ENCODE measurements at regions not wholly inside any gene's neighbourhood (a gene's known extent, or its start where the extent isn't known, plus 50 kb on each side); places are given as distances from the start of the nearest gene placed in this dataset.

DNA sequence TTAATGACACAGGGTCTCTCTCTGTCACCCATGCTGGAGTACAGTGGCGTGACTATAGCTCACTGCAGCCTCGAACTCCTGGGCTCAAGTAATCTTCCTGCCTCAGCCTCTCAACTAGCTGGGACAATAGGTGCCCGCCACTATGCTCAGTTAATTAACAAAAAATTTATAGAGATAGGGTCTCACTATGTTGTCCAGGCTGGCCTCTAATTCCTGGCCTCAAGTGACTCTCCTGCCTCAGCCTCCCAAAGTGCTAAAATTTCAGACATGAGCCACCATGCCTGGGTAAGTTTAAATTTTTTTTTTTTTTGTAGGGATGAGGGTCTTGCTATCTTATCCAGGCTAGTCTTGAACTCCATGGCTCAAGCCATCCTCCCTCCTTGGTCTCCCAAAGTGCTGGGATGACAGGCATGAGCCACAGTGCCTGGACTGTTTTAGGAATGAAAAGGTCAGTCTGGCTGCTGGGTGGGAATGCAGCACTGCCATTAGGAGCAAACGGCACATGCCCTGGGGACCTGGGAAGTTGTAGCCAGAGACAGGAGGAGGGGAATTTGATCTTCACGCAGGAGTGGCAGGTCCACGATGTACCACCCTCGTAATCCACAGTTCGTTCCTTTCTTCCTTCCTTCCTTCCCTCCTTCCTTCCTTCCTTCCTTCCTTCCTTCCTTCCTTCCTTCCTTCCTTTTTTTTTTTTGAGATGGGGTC lies 106.7 kb downstream of the HAPSTR1 start:
- intact Hi-C loops (cut with micrococcal nuclease; ENCODE audit: unreplicated experiment), result no loop called here
- Mint-ChIP-seq H3K36me3 (ENCODE audit: insufficient read depth, unreplicated experiment) (no peaks in the 10 kb centered on the region), H3K4me3 (ENCODE audit: low read depth, unreplicated experiment) (no peak overlapping the region), H3K9me3 (ENCODE audit: low read depth, unreplicated experiment) (peaks cover 2% of the 10 kb centered on the region), H3K27ac (ENCODE audit: unreplicated experiment) (no peak overlapping the region), H3K4me1 (ENCODE audit: low read depth, unreplicated experiment) (peaks cover 5% of the 10 kb centered on the region), H3K27me3 (ENCODE audit: unreplicated experiment) (peaks cover 48% of the 10 kb centered on the region)
- CTCF ChIA-PET, result interaction anchor here (0.7 kb wide), 2 partner anchors 329 to 454 kb away, joined by 3 read pairs; no protein-coding TSS in a partner anchor
- DNase-seq, result no peak
- no TSS peak for BruUV-seq (replicated peaks)
- TF ChIP-seq, protein P1, sequence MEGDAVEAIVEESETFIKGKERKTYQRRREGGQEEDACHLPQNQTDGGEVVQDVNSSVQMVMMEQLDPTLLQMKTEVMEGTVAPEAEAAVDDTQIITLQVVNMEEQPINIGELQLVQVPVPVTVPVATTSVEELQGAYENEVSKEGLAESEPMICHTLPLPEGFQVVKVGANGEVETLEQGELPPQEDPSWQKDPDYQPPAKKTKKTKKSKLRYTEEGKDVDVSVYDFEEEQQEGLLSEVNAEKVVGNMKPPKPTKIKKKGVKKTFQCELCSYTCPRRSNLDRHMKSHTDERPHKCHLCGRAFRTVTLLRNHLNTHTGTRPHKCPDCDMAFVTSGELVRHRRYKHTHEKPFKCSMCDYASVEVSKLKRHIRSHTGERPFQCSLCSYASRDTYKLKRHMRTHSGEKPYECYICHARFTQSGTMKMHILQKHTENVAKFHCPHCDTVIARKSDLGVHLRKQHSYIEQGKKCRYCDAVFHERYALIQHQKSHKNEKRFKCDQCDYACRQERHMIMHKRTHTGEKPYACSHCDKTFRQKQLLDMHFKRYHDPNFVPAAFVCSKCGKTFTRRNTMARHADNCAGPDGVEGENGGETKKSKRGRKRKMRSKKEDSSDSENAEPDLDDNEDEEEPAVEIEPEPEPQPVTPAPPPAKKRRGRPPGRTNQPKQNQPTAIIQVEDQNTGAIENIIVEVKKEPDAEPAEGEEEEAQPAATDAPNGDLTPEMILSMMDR (IDR thresholded peaks at IDR 0.05; ENCODE audit: unreplicated experiment), result no peak

DNA sequence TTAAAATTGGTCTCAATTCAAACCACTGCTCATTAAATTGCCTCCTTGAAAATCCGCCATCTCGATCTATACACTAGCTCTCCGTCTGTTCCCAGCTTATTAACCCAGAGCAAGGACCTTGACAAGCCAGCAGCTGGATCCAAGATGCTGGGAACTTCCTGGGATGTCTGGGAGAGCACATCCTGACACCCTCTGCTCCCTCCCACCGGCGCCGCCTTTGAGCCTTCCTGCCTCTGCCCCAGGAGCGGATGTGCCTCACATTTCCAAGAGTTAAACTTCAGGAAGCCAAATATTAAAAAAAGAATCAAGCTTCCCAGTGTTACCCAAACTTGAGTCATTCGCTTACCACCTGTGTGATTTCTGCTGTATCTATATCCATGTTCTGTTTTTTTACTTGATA lies 107.9 kb downstream of the HAPSTR1 start:
- CTCF ChIA-PET, result no interaction called here
- Mint-ChIP-seq H3K4me1 (ENCODE audit: low read depth, unreplicated experiment) (no peaks in the 10 kb centered on the region), H3K27me3 (ENCODE audit: unreplicated experiment) (peaks cover 53% of the 10 kb centered on the region), H3K4me3 (ENCODE audit: low read depth, unreplicated experiment) (no peak overlapping the region), H3K27ac (ENCODE audit: unreplicated experiment) (no peak overlapping the region), H3K36me3 (ENCODE audit: insufficient read depth, unreplicated experiment) (no peaks in the 10 kb centered on the region), H3K9me3 (ENCODE audit: low read depth, unreplicated experiment) (peaks cover 2% of the 10 kb centered on the region)
- no peak for DNase-seq
- TF ChIP-seq, protein P1 (IDR thresholded peaks at IDR 0.05; ENCODE audit: unreplicated experiment), result no peak
- intact Hi-C loops (cut with micrococcal nuclease; ENCODE audit: unreplicated experiment), result no loop called here
- BruUV-seq (replicated peaks), result no TSS peak

DNA sequence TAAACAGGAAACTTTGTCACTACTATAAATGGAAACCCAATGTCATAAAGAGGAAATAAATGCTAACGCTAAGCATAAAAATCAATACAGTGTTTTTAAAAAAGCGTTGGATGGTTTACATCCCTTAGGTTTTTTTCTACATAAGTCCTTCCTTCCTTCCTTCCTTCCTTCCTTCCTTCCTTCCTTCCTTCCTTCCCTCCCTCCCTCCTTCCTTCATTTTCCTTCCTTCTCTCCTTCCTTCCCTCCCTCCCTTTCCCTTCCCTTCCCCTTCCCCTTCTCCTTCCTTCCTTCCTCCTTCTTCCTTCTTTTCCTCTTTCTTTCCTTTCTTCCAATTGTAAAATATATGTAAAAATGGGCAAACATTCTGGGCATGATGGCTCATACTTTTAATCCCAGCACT lies 108.3 kb downstream of the HAPSTR1 start:
- Mint-ChIP-seq H3K27ac (ENCODE audit: unreplicated experiment) (no peak overlapping the region), H3K36me3 (ENCODE audit: insufficient read depth, unreplicated experiment) (no peaks in the 10 kb centered on the region), H3K27me3 (ENCODE audit: unreplicated experiment) (peaks cover 57% of the 10 kb centered on the region), H3K4me1 (ENCODE audit: low read depth, unreplicated experiment) (no peaks in the 10 kb centered on the region), H3K4me3 (ENCODE audit: low read depth, unreplicated experiment) (no peak overlapping the region), H3K9me3 (ENCODE audit: low read depth, unreplicated experiment) (peaks cover 2% of the 10 kb centered on the region)
- intact Hi-C loops (cut with micrococcal nuclease; ENCODE audit: unreplicated experiment), result no loop called here
- no peak for DNase-seq
- BruUV-seq (replicated peaks), result no TSS peak
- TF ChIP-seq, protein P1 (IDR thresholded peaks at IDR 0.05; ENCODE audit: unreplicated experiment), result no peak
- CTCF ChIA-PET, result no interaction called here

DNA sequence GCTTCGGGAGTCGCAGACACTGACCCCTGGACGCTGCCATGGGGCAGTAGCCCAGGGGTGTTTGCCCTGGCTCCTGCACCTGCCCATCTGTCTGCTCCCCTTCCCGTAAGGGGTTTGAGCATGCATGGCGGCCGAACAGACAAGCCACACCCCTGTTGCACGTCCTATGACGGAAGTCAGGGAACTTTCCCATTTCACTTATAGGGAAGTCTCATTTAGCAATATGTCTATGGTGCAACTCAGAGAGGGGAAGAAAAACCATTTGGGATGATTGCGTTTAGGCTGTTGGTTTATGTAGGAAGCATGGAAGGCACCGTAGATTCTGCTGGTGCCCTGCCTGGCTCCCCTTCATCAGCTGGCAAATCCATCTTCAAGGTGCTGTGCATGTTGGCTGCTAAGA lies 112.5 kb downstream of the HAPSTR1 start:
- CTCF ChIA-PET, result interaction anchor here (0.7 kb wide), 1 partner anchor 148 kb away, joined by 3 read pairs; no protein-coding TSS in a partner anchor
- no peak for DNase-seq
- H3K9me3 Mint-ChIP-seq (ENCODE audit: low read depth, unreplicated experiment), result peaks cover 2% of the 10 kb centered on the region
- no peak overlapping the region for H3K4me3 Mint-ChIP-seq (ENCODE audit: low read depth, unreplicated experiment)
- peaks cover 81% of the 10 kb centered on the region for H3K27me3 Mint-ChIP-seq (ENCODE audit: unreplicated experiment)
- H3K27ac Mint-ChIP-seq (ENCODE audit: unreplicated experiment), result no peak overlapping the region
- BruUV-seq (replicated peaks), result no TSS peak
- no peaks in the 10 kb centered on the region for H3K4me1 Mint-ChIP-seq (ENCODE audit: low read depth, unreplicated experiment)
- no peaks in the 10 kb centered on the region for H3K36me3 Mint-ChIP-seq (ENCODE audit: insufficient read depth, unreplicated experiment)
- intact Hi-C loops (cut with micrococcal nuclease; ENCODE audit: unreplicated experiment), result no loop called here
- TF ChIP-seq, protein P1 (IDR thresholded peaks at IDR 0.05; ENCODE audit: unreplicated experiment), result no peak

Measured in Calu3 (cell line).